GM21360 (cell line): ENCODE measurements at regions not wholly inside any gene's neighbourhood (a gene's known extent, or its start where the extent isn't known, plus 50 kb on each side); places are given as distances from the start of the nearest gene placed in this dataset.

Source experiments
- ATAC-seq: cut with Tn5 transposase; IDR thresholded peaks from one replicate; pipeline ENCODE4 v1.9.1; 2021; ENCODE audit warnings: mild to moderate bottlenecking, moderate library complexity; ENCODE audit not compliant: unreplicated experiment

GRCh38 chr9:84393266-84393950, 52.9 kb upstream of the SLC28A3 start:
- ATAC-seq = no peak

GRCh38 chr9:84394036-84394435, 53.5 kb upstream of the SLC28A3 start:
- no peak for ATAC-seq

GRCh38 chr9:84397151-84397728, 56.7 kb upstream of the SLC28A3 start:
- peak; percentile 62 for ATAC-seq

- no peak for ATAC-seq
Observed at GRCh38 chr9:84397822-84398221, 57.3 kb upstream of the SLC28A3 start.

GRCh38 chr9:84402517-84402916, 62.0 kb upstream of the SLC28A3 start:
- no peak for ATAC-seq

GRCh38 chr9:84403288-84403687, 62.7 kb upstream of the SLC28A3 start:
- no peak for ATAC-seq

GRCh38 chr9:84404095-84404686, 63.6 kb upstream of the SLC28A3 start:
- ATAC-seq = no peak

- ATAC-seq = no peak
Observed at GRCh38 chr9:84405667-84406066, 65.1 kb upstream of the SLC28A3 start.

GRCh38 chr9:84408416-84408815, 67.9 kb upstream of the SLC28A3 start:
- ATAC-seq = no peak

GRCh38 chr9:84411683-84412267, 71.2 kb upstream of the SLC28A3 start:
- ATAC-seq = no peak

- no peak for ATAC-seq
Observed at GRCh38 chr9:84412654-84413053, 72.1 kb upstream of the SLC28A3 start.

- no peak for ATAC-seq
Observed at GRCh38 chr9:84413301-84413700, 72.7 kb upstream of the SLC28A3 start.

GRCh38 chr9:84419031-84419602, 78.6 kb upstream of the SLC28A3 start:
- no peak for ATAC-seq

GRCh38 chr9:84424931-84425330, 84.4 kb upstream of the SLC28A3 start:
- ATAC-seq = no peak

GRCh38 chr9:84432746-84433145, 92.2 kb upstream of the SLC28A3 start:
- ATAC-seq = no peak

GRCh38 chr9:84435902-84436301, 95.3 kb upstream of the SLC28A3 start:
- no peak for ATAC-seq

- no peak for ATAC-seq
Observed at GRCh38 chr9:84436386-84437109, 96.0 kb upstream of the SLC28A3 start.

GRCh38 chr9:84438391-84438790, 97.8 kb upstream of the SLC28A3 start:
- no peak for ATAC-seq

GRCh38 chr9:84439250-84439649, 98.7 kb upstream of the SLC28A3 start:
- ATAC-seq = no peak

- ATAC-seq = no peak
Observed at GRCh38 chr9:84442712-84443111, 102.2 kb upstream of the SLC28A3 start.

GRCh38 chr9:84445737-84446136, 105.2 kb upstream of the SLC28A3 start:
- no peak for ATAC-seq
